CD4-positive, alpha-beta T cell treated with Interleukin-4 for 4 hours (primary cell): ENCODE measurements at regions not wholly inside any gene's neighbourhood (a gene's known extent, or its start where the extent isn't known, plus 50 kb on each side); places are given as distances from the start of the nearest gene placed in this dataset.
A peak's percentile ranks its signal among the peaks of the same experiment; 100 is the strongest.

Experiments used
- DNase-seq: peaks from one replicate; pipeline ENCODE4 v3.0.0-alpha.2; 2020

DNA sequence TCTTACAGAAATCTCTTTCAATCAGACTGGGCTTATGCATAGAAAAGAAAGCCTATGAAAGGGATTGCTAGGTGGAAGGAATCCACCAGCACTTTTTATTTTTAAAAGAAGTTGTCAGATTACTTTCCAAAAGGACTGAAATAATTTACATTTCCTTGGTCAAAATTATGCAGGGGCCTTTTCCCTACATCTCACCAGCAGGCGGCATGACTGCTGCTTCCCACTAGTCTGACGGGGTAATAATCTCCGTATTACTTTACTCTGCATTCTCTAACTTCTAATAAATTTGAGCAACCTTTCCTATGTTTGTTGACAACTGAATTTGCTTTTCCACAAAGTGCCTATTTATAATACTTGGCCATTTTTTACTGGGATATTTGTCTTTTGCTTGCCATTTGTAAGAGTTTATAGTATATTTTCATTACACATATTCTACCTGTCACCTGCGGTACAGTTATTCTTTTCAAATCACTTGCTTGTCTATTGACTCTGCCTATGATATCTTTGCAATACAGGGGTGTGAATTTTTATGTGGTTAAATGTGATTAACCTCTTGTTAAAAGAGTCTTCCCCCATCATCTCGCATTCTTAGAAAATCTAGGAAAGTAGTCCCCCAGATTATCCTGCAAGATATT, 51.9 kb upstream of the USP47 start:
- peak; percentile 15 for DNase-seq

- DNase-seq, result no peak
These were observed 53.6 kb upstream of the USP47 start for GRCh38 chr11:11788063-11788710.

DNA sequence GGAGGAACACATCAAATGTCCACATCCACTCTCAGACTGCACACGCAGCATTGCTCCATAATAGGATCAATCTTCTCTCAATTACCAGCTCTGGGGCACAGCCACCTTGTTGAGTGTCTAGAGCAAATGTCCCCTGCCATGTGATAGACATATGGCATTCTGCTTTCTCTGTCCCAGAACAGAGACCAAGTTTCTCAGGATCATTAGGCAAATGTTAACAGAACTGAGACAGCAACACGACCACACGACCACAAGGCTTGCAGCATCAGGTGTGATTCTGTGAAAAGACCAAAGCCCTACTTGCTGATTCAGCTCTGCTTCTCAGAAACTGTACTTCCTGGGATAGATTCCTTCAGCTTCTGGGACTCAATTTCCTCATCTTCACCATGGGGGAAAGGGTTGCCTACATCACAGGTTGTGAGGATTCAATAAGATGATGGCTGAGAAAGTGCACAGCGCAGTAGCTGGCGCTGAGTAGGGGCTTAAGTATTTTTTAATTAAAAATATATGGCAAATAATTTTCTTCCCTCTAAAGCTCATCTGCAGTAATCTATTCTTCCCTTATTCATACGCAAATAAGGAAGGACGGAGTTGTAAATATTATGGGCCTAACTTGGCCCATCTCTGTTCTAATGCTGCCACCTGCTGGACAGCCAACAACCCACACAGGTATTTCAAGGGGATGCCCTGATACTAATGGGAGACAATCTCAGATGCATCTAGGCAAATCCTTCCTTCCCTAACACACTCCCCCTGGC, 54.3 kb upstream of the USP47 start:
- DNase-seq, result peak; percentile 70

DNA sequence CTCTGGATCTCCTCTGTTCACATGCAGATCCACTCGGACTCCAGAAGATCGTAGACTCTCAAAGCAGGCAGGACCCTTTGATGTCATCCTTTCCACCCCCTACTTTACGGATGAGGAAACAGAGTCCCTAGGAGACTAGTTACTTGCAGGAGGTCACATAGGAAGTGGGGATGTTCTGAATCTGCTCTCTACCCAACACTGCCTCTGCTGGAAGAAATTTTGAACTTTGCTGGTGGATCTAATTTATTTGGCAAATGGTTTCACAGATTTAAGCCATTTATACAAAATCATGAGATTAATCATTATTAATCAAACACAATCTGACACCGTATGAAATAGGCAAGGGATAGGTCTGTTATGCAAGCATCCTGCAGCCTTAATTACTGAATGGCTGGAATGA, 55.0 kb upstream of the USP47 start:
- no peak for DNase-seq

GRCh38 chr11:11786234-11786633, 55.5 kb upstream of the USP47 start:
- no peak for DNase-seq

GRCh38 chr11:11782532-11783110, 59.2 kb upstream of the USP47 start:
- no peak for DNase-seq

GRCh38 chr11:11780858-11781257, 60.9 kb upstream of the USP47 start:
- DNase-seq, result no peak

DNA sequence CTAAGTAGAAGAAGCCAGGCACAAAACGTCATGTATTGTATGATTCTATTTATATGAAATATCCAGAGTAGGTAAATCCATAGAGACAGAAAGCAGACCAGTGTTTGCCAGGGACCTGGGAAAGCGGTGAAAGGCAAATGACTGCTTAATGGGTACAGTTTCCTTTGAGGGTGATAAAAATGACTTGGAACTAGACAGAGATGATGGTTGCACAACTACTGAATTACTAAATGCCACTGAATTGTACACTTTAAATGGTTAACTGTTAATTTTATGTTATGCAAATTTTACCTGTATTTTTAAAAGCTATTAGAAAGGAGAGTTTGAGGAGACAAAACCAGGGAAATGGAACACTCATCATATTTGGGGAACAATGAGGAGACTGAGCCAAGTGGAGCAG, 61.8 kb upstream of the USP47 start:
- no peak for DNase-seq

DNA sequence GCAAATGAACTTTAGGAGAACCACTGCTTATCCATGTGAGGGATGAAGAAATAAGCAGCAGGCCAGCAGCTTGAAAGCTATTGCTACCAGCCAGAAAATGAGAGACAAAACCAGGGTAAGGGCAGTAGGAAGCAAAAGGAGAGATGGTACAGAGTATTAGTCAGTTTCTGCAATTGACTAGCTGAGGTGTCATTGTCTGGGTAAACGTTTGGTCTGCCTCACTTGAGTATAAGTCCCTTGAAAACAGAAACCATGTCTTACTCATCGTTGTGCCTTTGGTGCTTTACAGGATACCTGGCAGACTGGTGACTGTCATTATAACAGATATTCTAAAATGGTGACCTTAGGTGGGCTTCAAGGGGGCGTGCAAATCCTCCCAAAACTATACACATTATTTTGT, 63.9 kb upstream of the USP47 start:
- no peak for DNase-seq

DNA sequence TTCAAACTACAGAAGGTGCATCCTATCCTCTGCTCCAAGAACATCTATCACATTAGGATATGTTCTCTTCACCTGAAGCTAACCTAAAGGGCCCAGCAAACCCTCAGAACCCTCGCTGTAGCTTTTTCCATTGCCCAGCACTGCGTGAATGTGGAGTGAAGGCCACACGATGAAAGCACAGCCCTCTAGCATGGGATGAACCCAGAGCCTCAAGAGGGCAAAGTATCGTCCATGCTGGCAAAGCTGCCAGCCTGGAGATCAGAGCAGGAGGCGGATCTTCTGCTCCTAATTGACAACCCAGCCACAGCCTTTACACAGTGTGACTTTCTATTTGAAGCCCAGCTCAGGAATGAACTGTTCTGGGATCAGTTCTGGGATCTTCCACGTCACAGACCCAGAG, 65.1 kb upstream of the USP47 start:
- DNase-seq, result no peak

GRCh38 chr11:11774928-11775327, 66.8 kb upstream of the USP47 start:
- DNase-seq, result no peak

- DNase-seq, result no peak
These were observed 68.8 kb upstream of the USP47 start for GRCh38 chr11:11772865-11773515.

DNA sequence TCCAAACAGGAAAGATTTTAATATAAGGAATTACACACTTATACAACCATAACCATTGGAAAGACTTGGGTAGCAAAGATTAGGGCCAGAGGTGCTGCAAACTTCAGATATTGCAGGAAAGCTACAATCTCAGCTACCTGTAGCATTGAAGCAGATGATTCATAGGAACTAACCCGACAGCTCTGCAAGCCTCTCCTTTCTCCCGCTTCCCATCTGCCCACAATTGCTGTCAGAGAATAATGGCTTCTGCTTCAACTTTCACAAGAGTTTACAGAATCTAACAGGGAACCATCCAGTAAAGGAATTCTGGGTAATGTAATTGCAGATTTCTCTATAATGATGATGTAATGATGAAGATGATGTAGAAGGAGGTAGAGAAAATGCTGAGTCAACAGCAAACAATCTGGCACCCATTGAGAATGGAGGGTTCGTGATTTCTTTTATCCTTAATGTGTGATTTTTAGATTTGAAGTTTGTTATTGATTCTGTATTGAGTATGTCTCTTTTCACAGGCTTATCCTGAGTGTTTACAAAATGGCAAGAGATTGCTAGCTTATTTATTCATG, 70.8 kb upstream of the USP47 start:
- DNase-seq, result no peak

DNA sequence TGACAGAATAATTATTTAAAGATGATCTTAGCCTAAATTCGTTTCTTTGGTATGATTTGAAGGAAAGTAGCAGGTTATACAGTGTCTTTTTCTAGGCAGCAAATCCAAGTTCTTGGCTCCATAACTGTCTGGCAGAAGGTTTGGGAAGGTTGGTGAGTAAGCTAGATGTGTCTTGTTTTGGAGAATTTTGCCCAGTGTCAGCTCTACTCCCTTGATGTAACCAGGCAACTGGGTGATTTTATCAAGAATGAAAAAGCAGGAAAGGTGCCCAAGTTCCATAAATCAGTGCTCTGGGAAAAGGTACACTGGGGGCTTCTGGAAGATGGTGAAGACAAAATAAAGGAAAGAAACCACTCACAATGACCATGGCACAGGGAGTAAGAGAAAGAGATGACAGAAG, 71.5 kb upstream of the USP47 start:
- no peak for DNase-seq

DNA sequence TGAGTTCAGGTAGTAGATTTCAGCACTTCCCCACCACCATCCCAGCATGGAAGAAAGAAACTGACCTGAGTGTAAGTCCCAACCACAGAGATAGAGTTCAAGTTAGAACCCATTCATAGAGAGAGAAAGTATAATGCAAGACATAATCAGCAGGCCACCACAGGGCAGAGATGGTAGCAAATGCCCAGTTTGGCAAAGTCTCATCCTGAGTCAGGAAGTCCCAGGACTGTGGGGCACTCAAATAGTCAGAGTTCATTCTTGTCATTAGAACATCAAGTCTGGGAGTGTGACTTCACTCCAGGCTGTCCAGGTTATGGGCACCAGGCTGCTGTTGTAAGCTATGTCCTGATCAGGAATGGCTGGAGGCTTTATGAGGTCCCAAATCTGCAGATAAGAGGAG, 72.0 kb upstream of the USP47 start:
- no peak for DNase-seq

- no peak for DNase-seq
These were observed 72.4 kb upstream of the USP47 start for GRCh38 chr11:11769362-11769761.

DNA sequence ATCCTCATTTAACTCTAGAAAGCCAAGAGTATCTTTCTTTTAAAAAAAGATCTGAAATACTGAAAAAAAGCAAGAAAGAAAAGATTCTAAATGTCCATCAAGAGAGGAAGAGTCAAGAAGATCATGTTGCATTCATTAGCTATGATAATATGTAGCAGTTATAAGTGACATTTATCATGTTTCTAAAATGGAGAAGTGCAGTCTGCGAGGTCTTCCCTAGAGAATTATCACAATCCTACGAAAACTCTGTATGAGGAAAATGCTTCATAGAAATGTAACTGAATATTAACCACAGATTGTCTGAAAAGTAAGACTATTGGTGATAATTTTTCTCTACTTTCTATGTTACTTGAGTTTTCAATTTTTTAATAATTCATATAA, 77.4 kb upstream of the USP47 start:
- DNase-seq, result no peak

- no peak for DNase-seq
These were observed 77.9 kb upstream of the USP47 start for GRCh38 chr11:11763796-11764422.

- DNase-seq, result no peak
These were observed 80.9 kb upstream of the USP47 start for GRCh38 chr11:11760838-11761237.

DNA sequence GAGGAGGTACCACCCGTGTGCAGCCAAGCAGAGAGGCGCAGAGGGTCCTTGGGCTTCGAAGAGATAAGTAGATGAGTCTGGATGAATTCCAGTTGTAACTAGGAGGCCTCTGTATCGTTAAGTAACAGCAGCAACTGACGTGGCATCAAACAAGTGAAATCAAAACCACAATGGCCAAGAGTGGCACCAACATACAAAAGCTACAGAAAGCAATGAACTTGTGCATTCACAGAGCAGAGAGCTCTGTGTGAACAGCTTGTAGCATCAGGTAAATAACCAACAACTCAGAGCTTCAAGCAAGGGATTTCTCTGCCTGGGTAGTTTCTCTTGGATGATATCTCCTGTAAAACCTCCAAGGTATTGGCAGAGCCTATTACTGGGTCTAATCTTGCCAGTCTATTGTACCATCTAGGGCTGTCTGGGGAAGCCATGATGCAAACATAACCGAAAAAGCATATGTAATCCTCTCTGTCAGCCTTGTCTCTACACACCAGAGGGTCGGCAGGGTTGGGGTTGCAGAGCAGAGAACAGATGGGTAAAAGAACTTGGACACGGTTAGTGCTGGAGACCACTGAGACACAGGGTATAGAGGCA, 83.1 kb upstream of the USP47 start:
- DNase-seq, result no peak

- DNase-seq, result no peak
These were observed 83.9 kb upstream of the USP47 start for GRCh38 chr11:11757909-11758308.

GRCh38 chr11:11756718-11757117, 85.1 kb upstream of the USP47 start:
- no peak for DNase-seq
